ENCODE measurements at regions not wholly inside any gene's neighbourhood (a gene's known extent, or its start where the extent isn't known, plus 50 kb on each side); places are given as distances from the start of the nearest gene placed in this dataset.

GRCh38 chr2:104388296-104388695, 465.6 kb upstream of the POU3F3 start:
- TF ChIP-seq L3MBTL2 (conservative IDR thresholded peaks at IDR 0.05) (no peak), BHLHE40 (IDR thresholded peaks at IDR 0.05; ENCODE audit: borderline replicate concordance) (no peak), FOXA1 (IDR thresholded peaks at IDR 0.05) (no peak), HDGF (IDR thresholded peaks at IDR 0.05; ENCODE audit: borderline replicate concordance) (no peak), TARDBP (IDR thresholded peaks at IDR 0.05) (no peak), SP1 (IDR thresholded peaks at IDR 0.05) (no peak), SUZ12 (IDR thresholded peaks at IDR 0.05) (no peak), CTBP1 (IDR thresholded peaks at IDR 0.05; ENCODE audit: borderline replicate concordance) (no peak), ZNF384 (IDR thresholded peaks at IDR 0.05) (no peak)
- TF ChIP-seq, protein P1, sequence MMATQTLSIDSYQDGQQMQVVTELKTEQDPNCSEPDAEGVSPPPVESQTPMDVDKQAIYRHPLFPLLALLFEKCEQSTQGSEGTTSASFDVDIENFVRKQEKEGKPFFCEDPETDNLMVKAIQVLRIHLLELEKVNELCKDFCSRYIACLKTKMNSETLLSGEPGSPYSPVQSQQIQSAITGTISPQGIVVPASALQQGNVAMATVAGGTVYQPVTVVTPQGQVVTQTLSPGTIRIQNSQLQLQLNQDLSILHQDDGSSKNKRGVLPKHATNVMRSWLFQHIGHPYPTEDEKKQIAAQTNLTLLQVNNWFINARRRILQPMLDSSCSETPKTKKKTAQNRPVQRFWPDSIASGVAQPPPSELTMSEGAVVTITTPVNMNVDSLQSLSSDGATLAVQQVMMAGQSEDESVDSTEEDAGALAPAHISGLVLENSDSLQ (IDR thresholded peaks at IDR 0.05) = no peak
